Stimulated activated CD8-positive, alpha-beta memory T cell treated with anti-CD3 and anti-CD28 coated beads, Interleukin-15, amount 100 ng/mL, for 48 hours (primary cell): ENCODE measurements at regions not wholly inside any gene's neighbourhood (a gene's known extent, or its start where the extent isn't known, plus 50 kb on each side); places are given as distances from the start of the nearest gene placed in this dataset.

Experiments
- DNase-seq, 2 donors: peaks; one replicate each; pipeline ENCODE4 v3.0.0-alpha.2; 2020; ENCODE audit warnings: low read depth in 2 of 2

GRCh38 chr2:204477358-204477950, 67.8 kb upstream of the PARD3B start:
- DNase-seq, result no peak

- DNase-seq, result no peak
These were observed 65.7 kb upstream of the PARD3B start for GRCh38 chr2:204479557-204479956.

DNA sequence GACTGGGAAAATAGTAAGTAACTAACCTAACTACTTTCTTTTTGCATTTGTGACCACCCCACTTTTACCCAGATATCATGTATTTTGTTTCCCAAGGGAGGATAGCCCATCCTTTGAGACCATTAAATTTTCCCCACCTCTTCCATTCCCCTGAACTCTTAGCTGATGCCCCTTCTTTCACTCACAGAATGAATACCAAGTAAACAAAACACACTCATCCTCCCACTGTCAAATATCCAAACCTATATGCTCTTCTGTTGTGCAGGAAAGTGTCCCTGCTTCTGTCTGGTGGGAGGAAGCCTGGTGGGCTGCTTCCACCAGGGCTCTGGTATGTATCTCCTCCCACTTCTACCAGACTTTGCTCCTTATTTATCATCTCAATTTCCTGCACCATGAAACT, 64.6 kb upstream of the PARD3B start:
- DNase-seq, result no peak

DNA sequence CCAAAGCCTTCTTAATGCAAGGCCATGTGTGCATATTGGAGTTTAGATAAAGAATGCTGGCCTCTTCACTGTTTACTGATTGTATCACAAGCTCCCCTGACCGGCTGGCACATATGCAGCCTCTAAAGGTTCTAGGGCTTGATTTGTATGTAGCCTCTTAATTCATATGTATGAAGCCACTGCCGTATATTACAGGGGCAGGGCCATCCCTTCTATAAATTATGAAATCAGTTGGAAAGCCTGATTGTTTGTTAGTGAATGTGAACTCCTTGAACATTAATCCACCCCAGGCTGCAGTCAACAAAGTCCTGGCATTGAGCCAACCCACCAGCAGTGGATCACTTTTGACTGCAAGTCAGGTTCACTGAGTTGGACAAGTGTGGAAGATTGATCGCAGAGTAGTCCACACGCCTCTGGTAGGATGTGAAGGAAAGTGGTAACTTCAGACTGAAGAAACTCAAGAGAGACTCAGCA, 61.6 kb upstream of the PARD3B start:
- DNase-seq, result no peak

DNA sequence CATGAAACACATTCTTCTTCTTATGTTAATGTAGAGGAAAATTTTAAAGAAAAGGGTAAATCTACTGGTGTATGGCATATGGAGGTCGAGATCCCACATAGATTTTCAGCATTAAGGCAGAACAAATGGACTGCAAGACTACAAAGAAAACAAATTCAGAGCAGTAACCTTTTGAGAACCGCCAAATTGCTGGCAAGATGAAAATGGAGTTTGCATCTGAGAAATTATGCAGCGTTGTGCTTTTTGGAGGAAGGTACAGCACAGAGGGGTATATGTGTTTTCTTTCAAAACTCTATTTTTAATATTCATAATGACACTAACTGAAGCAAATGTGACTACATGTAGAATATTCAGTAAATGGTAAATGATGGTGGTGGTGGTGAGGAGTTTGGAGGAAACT, 59.0 kb upstream of the PARD3B start:
- DNase-seq, result no peak

GRCh38 chr2:204486805-204487204, 58.5 kb upstream of the PARD3B start:
- no peak for DNase-seq

DNA sequence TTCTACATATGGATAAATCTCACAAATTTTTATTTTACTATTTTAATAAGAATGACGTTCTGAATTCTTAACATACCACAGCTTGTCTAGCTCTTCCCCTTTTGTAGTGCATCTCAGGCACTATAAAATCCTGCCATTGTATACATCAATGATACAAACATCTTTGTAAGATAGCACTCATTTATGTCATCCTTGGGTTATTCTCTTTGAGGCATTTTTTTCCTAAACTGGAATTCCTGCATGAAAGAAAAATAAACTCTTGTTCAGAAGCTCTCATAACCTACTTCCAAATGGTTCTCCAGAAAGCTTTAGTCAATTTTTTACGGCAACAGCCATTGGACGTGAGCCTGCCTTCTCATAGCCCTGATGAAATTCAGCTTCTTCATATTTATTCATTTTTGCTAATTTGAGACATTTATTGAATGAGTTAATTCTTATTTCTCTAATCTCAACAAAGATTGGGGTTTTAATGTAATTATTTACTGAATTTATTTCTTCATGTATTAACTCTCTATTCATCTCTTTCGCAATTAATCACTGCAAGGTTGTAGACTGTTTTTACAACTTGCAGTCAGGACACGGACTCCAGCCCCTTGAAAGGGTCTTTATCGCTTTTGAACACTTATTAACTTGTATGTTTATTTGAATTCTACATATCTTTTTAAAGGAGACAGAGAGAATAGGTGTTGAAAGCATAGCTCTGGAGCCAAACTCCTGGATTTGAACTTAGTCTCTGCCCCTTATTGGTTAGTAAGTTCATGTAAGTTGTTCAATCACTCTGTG, 57.6 kb upstream of the PARD3B start:
- DNase-seq, result no peak

DNA sequence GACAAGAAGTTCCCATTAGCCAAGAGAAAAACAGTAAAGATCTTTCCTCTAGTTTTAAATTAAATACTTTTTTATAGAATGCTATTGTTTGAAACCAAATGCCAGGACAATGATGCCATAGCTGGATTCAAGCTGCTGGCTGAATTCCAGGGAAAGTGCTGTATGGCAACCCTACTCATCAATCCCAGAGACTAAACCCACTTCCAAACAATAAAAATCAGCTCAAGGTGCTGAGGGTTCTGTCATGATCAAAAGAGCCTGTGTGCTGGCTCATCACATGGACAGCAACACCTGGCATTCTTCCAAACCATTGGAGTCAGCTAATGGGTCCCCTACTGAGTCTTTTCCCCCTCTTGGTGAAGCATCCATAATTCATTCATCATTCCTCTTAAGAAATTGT, 53.7 kb upstream of the PARD3B start:
- no peak for DNase-seq

- DNase-seq, result no peak
These were observed 52.9 kb upstream of the PARD3B start for GRCh38 chr2:204492417-204492816.

DNA sequence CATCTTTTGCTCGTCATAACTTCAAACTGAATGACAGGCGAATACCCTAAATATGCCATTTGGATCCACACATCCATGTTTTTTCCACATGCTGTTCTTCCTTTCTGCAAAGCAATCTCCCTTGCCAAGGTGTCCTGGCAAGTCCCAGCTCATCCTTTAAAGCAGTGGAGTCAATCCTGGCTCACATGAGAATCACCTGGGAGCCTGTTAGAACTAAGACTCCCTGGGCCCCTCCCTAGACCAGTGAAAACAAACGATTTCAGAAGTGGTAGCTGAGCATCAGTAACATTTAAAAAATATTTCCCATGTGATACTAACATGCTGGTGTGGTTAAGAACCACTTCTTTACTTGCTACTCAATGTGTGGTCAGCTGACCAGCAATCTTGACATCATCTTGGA, 50.6 kb upstream of the PARD3B start:
- no peak for DNase-seq

DNA sequence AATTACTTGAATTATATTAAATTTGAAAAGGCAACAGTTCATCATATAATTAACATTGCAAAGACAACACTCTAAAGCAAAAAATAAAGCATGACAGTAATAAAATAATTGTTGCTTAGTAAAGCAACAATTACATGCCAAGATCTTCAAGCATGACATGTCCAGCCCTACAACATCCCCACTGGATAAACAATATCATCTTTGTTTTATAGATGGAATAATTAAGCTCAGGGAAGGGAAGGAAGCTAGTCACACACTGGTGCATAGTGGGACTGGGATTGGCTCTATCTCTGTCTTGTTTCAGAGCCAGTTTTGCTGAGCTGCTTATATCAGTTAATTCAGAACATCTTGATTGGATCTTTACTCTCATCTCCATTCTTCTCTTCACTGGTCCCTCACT, 49.9 kb upstream of the PARD3B start:
- DNase-seq, result no peak
